ENCODE measurements at regions not wholly inside any gene's neighbourhood (a gene's known extent, or its start where the extent isn't known, plus 50 kb on each side); places are given as distances from the start of the nearest gene placed in this dataset.

- TF ChIP-seq SPI1 (IDR thresholded peaks at IDR 0.05; ENCODE audit: low read depth, low read length) (no peak), POLR2A (IDR thresholded peaks at IDR 0.05; ENCODE audit: low read depth, low read length) (no peak), POLR2AphosphoS5 (IDR thresholded peaks at IDR 0.05; ENCODE audit: low read depth, low read length) (no peak), TAF1 (IDR thresholded peaks at IDR 0.05; ENCODE audit: low read depth, low read length) (no peak)
Observed at GRCh38 chr7:149568218-149568617, 70.6 kb upstream of the ZNF746 start.

Data from GM12891 (cell line).